Panc1 (cell line): ENCODE measurements at regions not wholly inside any gene's neighbourhood (a gene's known extent, or its start where the extent isn't known, plus 50 kb on each side); places are given as distances from the start of the nearest gene placed in this dataset.

Source experiments
- ATAC-seq: fragments of 200-7000 bp; cut with Tn5 transposase; 2 replicates; pipeline ENCODE4 v1.9.1; 2020; ENCODE audit warnings: mild to moderate bottlenecking, moderate library complexity
- BruUV-seq: library from RNA; stranded (reverse); fragments of 400-500 nt; replicated peaks from 2 replicates; lab custom pipeline; 2021; lab: Mats Ljungman, UMichigan
- CTCF ChIA-PET: fragments of 300-600 bp; sonication (Branson Sonifier 250); formaldehyde crosslinking; loops from one replicate; lab custom pipeline; 2022; ENCODE audit warnings: antibody characterized with exemption; lab: Charles Lee
- POLR2A ChIA-PET: fragments of 300-600 bp; sonication (Branson Sonifier 250); formaldehyde crosslinking; loops from one replicate; lab custom pipeline; 2022; ENCODE audit warnings: antibody characterized with exemption; lab: Charles Lee
- DNase-seq: peaks from one replicate; pipeline ENCODE4 v3.0.0-alpha.2; 2010; ENCODE audit warnings: low read depth, low spot score
- H3K27ac ChIP-seq: 2 replicates; pipeline ENCODE4 v1.5.1; 2011; ENCODE audit warnings: mild to moderate bottlenecking, low read length, inconsistent platforms
- H3K27me3 ChIP-seq: fragments of 200-500 bp; sonication (Bioruptor generic); 2 replicates; pipeline ENCODE4 v1.6.0; 2014; ENCODE audit warnings: low read length, inconsistent platforms; ENCODE audit not compliant: control insufficient read depth, insufficient read depth
- H3K36me3 ChIP-seq: fragments of 200-500 bp; sonication (Bioruptor generic); 2 replicates; pipeline ENCODE4 v1.5.1; 2014; ENCODE audit warnings: inconsistent platforms, mild to moderate bottlenecking, low read length, moderate library complexity; ENCODE audit not compliant: control insufficient read depth, insufficient read depth
- H3K4me1 ChIP-seq: 2 replicates; pipeline ENCODE4 v1.5.1; 2011; ENCODE audit warnings: inconsistent platforms, mild to moderate bottlenecking, low read length, moderate library complexity; ENCODE audit not compliant: control insufficient read depth, insufficient read depth
- H3K4me3 ChIP-seq, 2 experiments: 2 replicates each; pipeline ENCODE4 v1.5.1; 2011 to 2012; ENCODE audit warnings: low read depth in 2 of 2, low read length in 2 of 2, mild to moderate bottlenecking in 2 of 2, inconsistent platforms in 1 of 2, moderate library complexity in 1 of 2
- H3K9me3 ChIP-seq: fragments of 200-500 bp; sonication (Bioruptor generic); 2 replicates; pipeline ENCODE4 v1.5.1; 2014; ENCODE audit warnings: low read depth, mild to moderate bottlenecking, inconsistent platforms, low read length, moderate library complexity; ENCODE audit not compliant: control insufficient read depth, insufficient read depth
- CTCF ChIP-seq: fragments of 450-650 bp; IDR thresholded peaks from 2 replicates; pipeline ENCODE4 v1.5.1; 2017; ENCODE audit warnings: mild to moderate bottlenecking
- POLR2AphosphoS5 ChIP-seq: IDR thresholded peaks from 2 replicates; pipeline ENCODE4 v1.6.1; 2012; ENCODE audit warnings: mild to moderate bottlenecking, low read depth, low read length, moderate library complexity
- REST ChIP-seq, 2 experiments: IDR thresholded peaks; 2 replicates each; pipeline ENCODE4 v1.6.1; 2011 to 2012; ENCODE audit warnings: low read depth in 2 of 2, control low read depth in 1 of 2, low read length in 1 of 2, mild to moderate bottlenecking in 1 of 2, moderate library complexity in 1 of 2; ENCODE audit not compliant: insufficient read depth in 1 of 2
- SIN3A ChIP-seq: IDR thresholded peaks from 2 replicates; pipeline ENCODE4 v1.6.1; 2012; ENCODE audit warnings: low read depth, mild to moderate bottlenecking, low read length, moderate library complexity, borderline replicate concordance; ENCODE audit not compliant: insufficient read depth
- TCF7L2 ChIP-seq: IDR thresholded peaks from 2 replicates; pipeline ENCODE4 v1.6.1; 2011; ENCODE audit warnings: mild to moderate bottlenecking, low read depth, low read length, inconsistent platforms
- in situ Hi-C: cut with HindIII; loops from 2 replicates; pipeline ENCODE4 v1.10.0; 2016; ENCODE audit warnings: low sequenced_read_pairs, low pct_unique_long_range_greater_than_20kb
- intact Hi-C: fragments of 100-400 bp; cut with micrococcal nuclease; formaldehyde crosslinking; loops from one replicate; pipeline ENCODE4 v1.10.0; 2022; ENCODE audit not compliant: unreplicated experiment

- in situ Hi-C loops, result no loop called here
- no TSS peak for BruUV-seq
- POLR2A ChIA-PET, result no interaction called here
Measured at GRCh38 chr16:72384651-72385050, 212.7 kb upstream of the PMFBP1 start.

GRCh38 chr16:72380283-72380682, 208.3 kb upstream of the PMFBP1 start:
- Histone ChIP-seq H3K4me3 (no peak overlapping the region), H3K4me1 (no peaks in the 10 kb centered on the region), H3K27me3 (no peaks in the 10 kb centered on the region), H3K36me3 (no peaks in the 10 kb centered on the region), H3K27ac (no peak overlapping the region), H3K9me3 (no peaks in the 10 kb centered on the region)
- in situ Hi-C loops (no loop called here), intact Hi-C loops (no loop called here)
- ChIA-PET CTCF (no interaction called here), POLR2A (no interaction called here)
- no peak for TF ChIP-seq REST (IDR thresholded peaks at IDR 0.05; ENCODE audit: insufficient read depth in 1 of 2, low read depth in 2 of 2, low read length in 1 of 2)
- ATAC-seq (no peak), DNase-seq (no peak)
- no TSS peak for BruUV-seq

More at GRCh38 chr16:72384651-72385050, 212.7 kb upstream of the PMFBP1 start:
- Histone ChIP-seq H3K27me3 (no peaks in the 10 kb centered on the region), H3K9me3 (no peaks in the 10 kb centered on the region), H3K27ac (no peak overlapping the region), H3K4me3 (no peak overlapping the region), H3K4me1 (no peaks in the 10 kb centered on the region), H3K36me3 (no peaks in the 10 kb centered on the region)
- CTCF ChIA-PET, result no interaction called here
- DNase-seq (no peak), ATAC-seq (no peak)
- TF ChIP-seq REST (IDR thresholded peaks at IDR 0.05; ENCODE audit: insufficient read depth in 1 of 2, low read depth in 2 of 2, low read length in 1 of 2), result no peak
- no peak for TF ChIP-seq TCF7L2
- TF ChIP-seq SIN3A, result no peak
- TF ChIP-seq CTCF, result no peak
- TF ChIP-seq POLR2AphosphoS5, result no peak
- intact Hi-C loops, result no loop called here
